ENCODE measurements at regions not wholly inside any gene's neighbourhood (a gene's known extent, or its start where the extent isn't known, plus 50 kb on each side); places are given as distances from the start of the nearest gene placed in this dataset.
"Not testable (repeated sequence)": the region's sequence is repeated elsewhere in the genome, so short reads cannot be mapped to it uniquely, and the experiment has no call there.

GRCh38 chr6:137395316-137395715, 98.9 kb downstream of the OLIG3 start:
- DNase-seq = no peak

DNA sequence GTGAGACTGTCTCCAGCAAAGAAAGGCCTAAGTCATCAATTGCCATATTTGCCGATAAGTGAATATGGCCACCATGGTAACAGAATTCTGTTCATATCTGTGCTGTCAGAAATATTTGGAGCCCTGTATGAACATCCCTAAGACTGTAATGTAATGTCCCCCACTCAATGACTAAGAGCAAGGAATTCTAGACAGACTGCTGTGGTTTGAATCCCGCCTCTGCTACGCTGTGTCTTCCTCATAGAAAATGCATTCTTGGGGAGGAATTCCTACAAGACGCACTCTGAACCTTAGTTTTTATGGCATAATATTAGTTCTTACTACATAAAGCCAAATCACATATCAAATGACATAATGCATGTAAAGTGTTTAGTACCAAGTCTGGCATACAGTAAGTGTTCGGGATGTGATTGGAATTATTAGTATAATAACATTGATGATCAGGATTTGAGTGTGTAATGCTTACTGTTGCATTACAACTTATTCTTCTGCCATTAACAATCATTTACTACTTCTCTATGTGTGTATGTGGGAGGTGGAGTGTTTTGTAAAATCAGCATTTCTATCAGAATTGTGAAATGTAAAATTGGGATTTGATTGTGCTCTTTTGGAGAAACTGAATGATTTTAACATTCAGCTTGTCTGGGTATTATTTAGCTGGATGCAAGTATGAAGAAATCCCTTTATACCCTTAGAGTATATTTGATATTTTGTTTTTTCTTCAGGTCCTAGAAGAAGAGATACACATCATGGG, 103.0 kb downstream of the OLIG3 start:
- no peak for DNase-seq

GRCh38 chr6:137390334-137390733, 103.9 kb downstream of the OLIG3 start:
- DNase-seq = no peak

DNA sequence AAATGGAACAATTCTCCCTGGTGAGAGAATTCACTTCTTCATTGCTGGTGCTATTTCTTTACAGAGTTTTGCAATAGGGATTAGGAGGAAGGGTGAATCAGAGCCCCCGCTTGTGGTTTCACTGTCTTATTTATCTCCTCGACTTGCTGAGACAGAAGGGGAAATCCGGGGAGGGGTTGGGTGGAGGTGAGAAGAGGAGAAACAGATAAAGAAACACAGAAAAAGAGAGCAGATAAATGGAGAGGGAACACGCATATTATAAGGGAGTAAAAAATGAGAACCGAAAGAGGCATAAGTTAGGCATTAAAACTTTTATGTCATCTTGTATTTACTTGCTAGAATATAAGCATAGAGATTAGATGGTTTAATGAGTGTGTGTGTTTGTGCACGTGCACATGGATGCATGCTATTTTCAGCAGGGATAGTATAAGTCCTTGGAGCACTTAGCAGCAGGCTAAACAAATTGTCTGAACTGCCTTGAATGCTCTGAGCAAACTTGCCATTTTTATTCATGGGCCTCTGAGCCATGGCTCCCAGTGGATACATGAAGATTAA, 105.0 kb downstream of the OLIG3 start:
- DNase-seq = no peak

DNA sequence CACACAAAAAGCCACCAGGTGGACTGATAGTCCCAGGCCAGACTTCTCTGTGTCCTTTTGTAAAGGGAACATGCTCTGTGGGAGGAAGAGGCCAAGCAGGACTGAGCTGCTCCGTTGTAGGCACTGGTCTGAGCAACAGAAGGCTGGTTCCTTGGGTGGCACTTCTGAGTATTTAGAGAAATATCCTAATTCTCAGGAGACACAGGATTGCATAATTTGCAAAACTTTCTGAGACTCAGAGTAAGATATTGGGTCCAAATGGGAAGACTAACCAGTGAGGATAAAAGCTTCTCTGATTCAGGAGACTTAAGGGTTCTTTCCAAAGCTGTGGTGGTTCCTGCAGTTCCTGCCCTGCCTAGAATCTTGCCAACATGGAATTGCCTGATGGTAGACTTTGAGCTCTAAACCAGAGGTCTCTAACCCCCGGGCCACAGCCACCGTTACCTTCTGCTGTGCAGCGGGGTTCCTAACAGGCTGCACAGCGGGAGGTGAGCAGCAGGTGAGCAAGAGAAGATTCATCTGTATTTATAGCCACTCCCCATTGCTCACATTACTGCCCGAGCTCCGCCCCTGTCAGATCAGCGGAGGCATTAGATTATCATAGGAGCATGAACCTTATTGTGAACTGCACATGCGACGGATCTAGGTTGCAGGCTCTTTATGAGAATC, 107.0 kb downstream of the OLIG3 start:
- DNase-seq = no peak

GRCh38 chr6:137383287-137383686, 110.9 kb downstream of the OLIG3 start:
- not testable (repeated sequence) for DNase-seq

DNA sequence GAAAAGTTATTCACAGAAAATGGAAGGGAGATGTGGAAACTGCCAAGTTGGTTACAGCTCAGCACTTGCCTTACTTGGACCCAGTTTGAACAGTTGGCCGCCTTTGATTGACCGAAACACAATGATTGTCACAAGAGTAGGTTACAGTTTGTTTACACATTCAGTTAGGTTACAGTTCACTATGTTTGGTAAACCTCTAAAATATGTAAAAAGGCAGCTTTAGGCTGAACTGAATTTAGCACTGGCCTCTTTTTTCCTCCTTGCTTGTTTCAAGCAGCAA, 116.2 kb downstream of the OLIG3 start:
- no peak for DNase-seq

DNA sequence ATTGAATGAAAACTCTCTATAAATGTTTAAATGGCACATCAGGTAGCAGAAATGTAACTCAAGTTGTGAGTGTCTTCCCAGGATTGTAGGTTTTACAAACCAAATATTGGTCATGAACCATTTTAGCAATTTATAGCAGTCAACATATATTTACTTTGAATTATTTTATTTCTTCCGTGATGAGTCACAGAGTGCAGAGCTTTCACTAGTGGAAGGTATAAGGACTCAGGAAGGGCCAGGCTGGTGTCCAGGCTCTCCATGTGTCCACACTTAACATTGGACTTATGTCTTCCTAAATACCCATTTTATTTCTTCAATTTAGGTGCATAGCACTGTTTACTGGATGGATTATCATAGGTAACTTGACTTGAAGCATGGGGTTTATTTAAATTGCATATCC, 120.9 kb downstream of the OLIG3 start:
- no peak for DNase-seq

DNA sequence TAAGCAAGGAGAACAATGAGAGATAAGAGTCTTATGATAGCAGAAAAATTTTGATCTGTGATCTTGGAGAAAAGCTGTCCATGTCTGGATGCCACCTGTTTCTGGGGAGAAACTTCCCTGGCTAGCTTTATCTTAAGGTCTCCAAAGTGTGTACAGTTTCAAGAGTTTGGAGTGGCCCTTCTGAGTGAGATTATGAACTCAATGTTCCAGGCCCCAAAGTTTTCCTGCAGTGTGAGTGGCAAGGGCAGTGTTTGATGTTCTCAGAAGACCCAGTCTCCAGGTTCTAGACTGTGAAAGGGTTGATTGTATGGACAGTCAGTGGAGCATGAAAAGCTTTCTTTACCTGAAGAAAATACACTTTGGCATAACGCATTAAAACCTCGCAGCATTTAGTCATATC, 121.7 kb downstream of the OLIG3 start:
- no peak for DNase-seq

DNA sequence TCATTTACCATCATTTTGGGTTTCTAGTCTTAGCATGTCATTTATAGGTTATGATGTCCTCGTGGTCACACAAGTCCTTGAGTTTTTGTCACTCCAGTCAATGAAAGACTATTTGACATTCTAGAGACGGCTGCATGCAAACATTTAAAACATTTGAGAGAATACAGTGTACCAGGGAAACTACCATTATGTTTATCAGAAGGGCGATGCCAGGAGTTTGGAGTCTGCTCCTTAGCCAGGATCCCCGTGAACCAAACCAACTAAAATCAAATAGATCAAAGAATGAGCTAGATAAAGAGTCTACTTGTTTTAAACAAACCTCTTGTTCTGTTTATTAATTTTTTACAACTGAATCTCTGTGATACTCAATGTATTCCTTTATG, 122.6 kb downstream of the OLIG3 start:
- DNase-seq = no peak

- no peak for DNase-seq
These were observed 123.1 kb downstream of the OLIG3 start for GRCh38 chr6:137370871-137371633.

- no peak for DNase-seq
These were observed 125.1 kb downstream of the OLIG3 start for GRCh38 chr6:137369136-137369535.

GRCh38 chr6:137365707-137366437, 128.3 kb downstream of the OLIG3 start:
- DNase-seq = no peak

- DNase-seq = no peak
These were observed 130.4 kb downstream of the OLIG3 start for GRCh38 chr6:137363805-137364138.

DNA sequence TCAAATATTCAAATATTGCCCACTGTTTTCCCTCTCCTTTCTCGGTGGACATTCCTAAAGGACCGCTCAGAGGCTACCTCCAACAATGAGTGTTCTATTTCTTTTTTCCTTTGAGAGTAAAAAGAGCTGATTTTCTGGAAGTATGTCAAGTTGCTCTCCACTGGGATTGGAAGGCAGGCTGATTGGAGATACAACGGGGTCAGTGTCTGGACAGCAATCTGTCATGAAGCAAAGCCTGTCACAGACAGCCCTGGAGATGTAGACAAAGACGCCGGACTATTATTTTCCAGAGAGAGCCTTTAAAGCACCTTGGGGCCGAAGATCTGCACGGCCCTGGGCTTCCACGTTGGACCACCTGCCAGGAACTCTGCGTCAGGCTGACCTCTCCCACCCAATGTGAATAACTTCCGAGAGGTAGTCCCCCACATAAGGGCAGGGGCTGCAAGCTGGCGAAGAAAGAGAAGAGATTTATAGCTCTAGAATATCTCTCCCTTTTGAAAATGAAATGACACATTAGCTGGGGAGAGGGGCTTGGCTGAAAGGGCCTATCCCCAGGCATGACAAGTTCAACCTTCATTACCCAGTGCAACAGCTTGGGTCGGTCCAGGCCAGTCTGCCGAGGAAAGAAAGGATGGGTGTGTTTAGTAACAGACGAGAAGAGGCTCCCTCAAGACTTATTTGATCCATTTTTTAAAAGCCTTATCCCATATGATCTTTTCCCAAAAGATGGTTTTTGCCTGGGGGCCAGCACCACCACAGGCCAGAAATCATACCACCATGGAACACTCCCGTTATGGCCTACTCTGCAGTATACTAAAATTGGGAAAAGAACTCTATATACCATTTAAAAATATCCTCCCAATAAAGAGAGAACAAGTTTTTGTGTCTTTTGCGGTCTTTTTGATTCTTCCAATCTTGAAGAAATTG, 131.1 kb downstream of the OLIG3 start:
- DNase-seq = no peak

- no peak for DNase-seq
These were observed 132.5 kb downstream of the OLIG3 start for GRCh38 chr6:137361701-137362100.

DNA sequence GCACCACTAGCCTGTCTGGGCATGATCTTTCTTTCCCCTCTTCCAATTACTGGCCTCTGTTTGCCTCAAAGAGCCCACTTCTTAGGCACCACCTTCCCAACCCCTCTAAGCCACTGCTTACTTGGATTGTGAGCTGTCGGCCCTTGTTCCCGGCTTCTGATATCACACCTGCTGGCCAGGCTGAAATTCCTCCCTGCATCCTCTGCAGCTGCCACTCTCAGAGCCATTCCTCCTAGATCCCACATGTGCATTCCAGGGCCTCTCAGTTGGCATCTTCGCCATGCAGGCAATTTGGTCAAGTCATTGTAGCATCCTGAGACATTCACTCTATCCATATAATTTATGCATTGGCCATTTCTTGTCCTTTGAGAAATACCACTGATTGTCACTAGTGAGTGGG, 135.9 kb downstream of the OLIG3 start:
- DNase-seq = no peak

DNA sequence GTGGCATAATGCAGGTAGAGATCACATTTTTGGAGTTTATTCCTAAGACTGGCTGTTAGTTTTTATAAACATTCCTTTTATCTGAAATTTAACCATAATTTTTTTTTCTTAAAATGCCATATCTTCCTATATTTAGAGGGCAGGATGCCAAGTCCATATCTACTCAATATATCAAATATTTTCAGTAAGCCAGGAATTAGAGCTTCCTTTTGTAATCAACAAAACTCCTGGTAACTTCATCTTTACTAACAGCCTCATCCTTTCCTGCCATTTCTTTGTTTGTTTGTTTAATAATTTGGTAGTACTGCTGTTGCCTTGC, 136.3 kb downstream of the OLIG3 start:
- no peak for DNase-seq

- no peak for DNase-seq
These were observed 136.8 kb downstream of the OLIG3 start for GRCh38 chr6:137357263-137357947.

DNA sequence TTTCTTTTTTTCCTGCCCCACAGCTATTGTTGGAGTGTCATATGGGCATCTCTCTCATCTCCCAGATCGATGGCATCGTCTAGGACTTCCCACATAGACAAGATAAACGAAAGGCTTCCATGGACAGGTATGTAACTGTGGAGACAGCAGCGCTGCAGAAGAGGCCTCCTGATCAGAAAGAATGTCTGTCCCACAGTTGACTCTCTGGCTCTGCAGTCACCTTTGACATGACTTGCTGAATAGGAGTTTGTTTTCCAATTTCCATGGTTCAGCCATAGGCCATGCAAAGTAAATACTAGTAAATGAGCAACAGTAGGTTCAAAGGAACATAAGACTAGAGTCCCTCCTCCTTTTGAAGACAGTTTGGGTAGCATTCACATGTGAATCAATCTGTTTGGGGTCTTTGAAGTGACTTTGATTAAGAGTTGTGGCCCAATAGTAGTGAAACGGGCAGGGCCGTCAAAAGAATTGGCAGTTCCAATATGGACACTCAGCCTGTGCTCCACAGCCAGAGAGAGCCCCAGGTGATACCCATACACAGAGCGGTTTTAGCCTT, 134.7 kb upstream of the IFNGR1 start:
- DNase-seq = no peak

GRCh38 chr6:137353346-137353745, 134.2 kb upstream of the IFNGR1 start:
- no peak for DNase-seq
